Testis (tissue), 2 donors: ENCODE measurements at regions not wholly inside any gene's neighbourhood (a gene's known extent, or its start where the extent isn't known, plus 50 kb on each side); places are given as distances from the start of the nearest gene placed in this dataset.

Experiments
- DNase-seq: peaks from one replicate; pipeline ENCODE4 v3.0.0-alpha.2; 2019
- H3K27ac ChIP-seq, 2 donors: fragments of 200-600 bp; sonication (generic); one replicate each; pipeline ENCODE4 v1.5.1; 2019
- H3K27me3 ChIP-seq: fragments of 200-600 bp; sonication (generic); one replicate; pipeline ENCODE4 v1.5.1; 2019
- H3K36me3 ChIP-seq: fragments of 200-600 bp; sonication (generic); one replicate; pipeline ENCODE4 v1.5.1; 2017; ENCODE audit warnings: low read depth; ENCODE audit errors: missing control alignments
- H3K4me1 ChIP-seq: fragments of 200-600 bp; sonication (generic); one replicate; pipeline ENCODE4 v1.5.1; 2019
- H3K4me3 ChIP-seq, 2 donors: fragments of 200-600 bp; sonication (generic); one replicate each; pipeline ENCODE4 v1.5.1; 2017 to 2019
- H3K9me3 ChIP-seq: fragments of 200-600 bp; sonication (generic); one replicate; pipeline ENCODE4 v1.5.1; 2017
- POLR2A ChIP-seq: fragments of 450-650 bp; IDR thresholded peaks from one replicate; pipeline ENCODE4 v1.6.1; 2017; ENCODE audit warnings: antibody characterized with exemption, mild to moderate bottlenecking, moderate library complexity
- WGBS, 2 donors: methylation state at CpG; one replicate each; pipeline ENCODE4 v1.1.5; 2018; 5-methylcytosine and 5-hydroxymethylcytosine counted together
- intact Hi-C: fragments of 100-400 bp; cut with DNase I; formaldehyde crosslinking; loops from one replicate; pipeline ENCODE4 v1.15.1; 2023; ENCODE audit warnings: low total_unique reads
- small RNA-seq, 2 donors: library from RNA; depleted of rRNA; stranded (forward); fragments of <200 nt; gene quantifications; one replicate each; pipeline ENCODE3, GENCODE V24; 2016
- TF ChIP-seq, protein P1 (sequence below), 3 experiments: fragments of 450-650 bp in 2 of 3; fragments of 200-600 bp in 1 of 3; sonication (generic) in 1 of 3; IDR thresholded peaks; one replicate each; pipeline ENCODE4 v1.5.1; 2016 to 2019; ENCODE audit warnings: antibody characterized with exemption in 3 of 3, mild to moderate bottlenecking in 2 of 3, moderate library complexity in 1 of 3

- Histone ChIP-seq H3K27me3 (no peaks in the 10 kb centered on the region), H3K9me3 (no peaks in the 10 kb centered on the region), H3K27ac (no peak overlapping the region), H3K36me3 (no peaks in the 10 kb centered on the region), H3K4me1 (peaks cover 6% of the 10 kb centered on the region), H3K4me3 (no peak overlapping the region)
- WGBS, 2 donors, result 72 to 73% methylated on average over 8 to 11 of the region's 11 CpGs
- no peak for DNase-seq
- TF ChIP-seq POLR2A, result no peak
- TF ChIP-seq, protein P1, sequence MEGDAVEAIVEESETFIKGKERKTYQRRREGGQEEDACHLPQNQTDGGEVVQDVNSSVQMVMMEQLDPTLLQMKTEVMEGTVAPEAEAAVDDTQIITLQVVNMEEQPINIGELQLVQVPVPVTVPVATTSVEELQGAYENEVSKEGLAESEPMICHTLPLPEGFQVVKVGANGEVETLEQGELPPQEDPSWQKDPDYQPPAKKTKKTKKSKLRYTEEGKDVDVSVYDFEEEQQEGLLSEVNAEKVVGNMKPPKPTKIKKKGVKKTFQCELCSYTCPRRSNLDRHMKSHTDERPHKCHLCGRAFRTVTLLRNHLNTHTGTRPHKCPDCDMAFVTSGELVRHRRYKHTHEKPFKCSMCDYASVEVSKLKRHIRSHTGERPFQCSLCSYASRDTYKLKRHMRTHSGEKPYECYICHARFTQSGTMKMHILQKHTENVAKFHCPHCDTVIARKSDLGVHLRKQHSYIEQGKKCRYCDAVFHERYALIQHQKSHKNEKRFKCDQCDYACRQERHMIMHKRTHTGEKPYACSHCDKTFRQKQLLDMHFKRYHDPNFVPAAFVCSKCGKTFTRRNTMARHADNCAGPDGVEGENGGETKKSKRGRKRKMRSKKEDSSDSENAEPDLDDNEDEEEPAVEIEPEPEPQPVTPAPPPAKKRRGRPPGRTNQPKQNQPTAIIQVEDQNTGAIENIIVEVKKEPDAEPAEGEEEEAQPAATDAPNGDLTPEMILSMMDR (IDR thresholded peaks at IDR 0.05), result no peak
- intact Hi-C loops, result no loop called here
Observed at GRCh38 chr13:25042151-25042865, 53.6 kb upstream of the PABPC3 start.

GRCh38 chr13:25044071-25044470 is 51.9 kb upstream of the PABPC3 start:
- intact Hi-C loops, result no loop called here
- TF ChIP-seq POLR2A, result no peak
- TF ChIP-seq, protein P1 (IDR thresholded peaks at IDR 0.05), result no peak
- Histone ChIP-seq H3K9me3 (no peaks in the 10 kb centered on the region), H3K36me3 (no peaks in the 10 kb centered on the region), H3K27me3 (no peaks in the 10 kb centered on the region), H3K27ac (no peak overlapping the region), H3K4me1 (peaks cover 6% of the 10 kb centered on the region), H3K4me3 (no peak overlapping the region)
- no peak for DNase-seq
- 69 to 87% methylated on average over 6 of the region's 6 CpGs for WGBS, 2 donors

Small RNA genes lying in the stretch of these regions (small RNA-seq; reads per million reads assigned to genes)
- gene AL590099.1 (1.1 to 1.6 reads per million in 2 donors), gene LSP1P1 (0 to 0.76 reads per million in 2 donors)
